T-helper 2 cell treated with Interferon-gamma antibody and Interleukin-4, amounts not matched to agents 5 μg/mL and 100 μg/mL, for 36 hours (primary cell): ENCODE measurements at regions not wholly inside any gene's neighbourhood (a gene's known extent, or its start where the extent isn't known, plus 50 kb on each side); places are given as distances from the start of the nearest gene placed in this dataset.

Experiments
- DNase-seq: peaks from one replicate; pipeline ENCODE4 v3.0.0; 2021; ENCODE audit warnings: low spot score
- H3K27ac Mint-ChIP-seq: one replicate; pipeline ENCODE4 v1.8.0; 2021; ENCODE audit warnings: mild to moderate bottlenecking, mixed read lengths
- H3K27me3 Mint-ChIP-seq: one replicate; pipeline ENCODE4 v1.8.0; 2021; ENCODE audit warnings: low read depth, mixed read lengths
- H3K36me3 Mint-ChIP-seq: one replicate; pipeline ENCODE4 v1.8.0; 2021; ENCODE audit warnings: low read depth, mixed read lengths
- H3K4me1 Mint-ChIP-seq: one replicate; pipeline ENCODE4 v1.8.0; 2021; ENCODE audit warnings: low read depth, mixed read lengths
- H3K4me3 Mint-ChIP-seq: one replicate; pipeline ENCODE4 v1.8.0; 2022; ENCODE audit warnings: mild to moderate bottlenecking, moderate library complexity, mixed read lengths
- H3K9me3 Mint-ChIP-seq: one replicate; pipeline ENCODE4 v1.8.0; 2021; ENCODE audit warnings: mixed read lengths

DNA sequence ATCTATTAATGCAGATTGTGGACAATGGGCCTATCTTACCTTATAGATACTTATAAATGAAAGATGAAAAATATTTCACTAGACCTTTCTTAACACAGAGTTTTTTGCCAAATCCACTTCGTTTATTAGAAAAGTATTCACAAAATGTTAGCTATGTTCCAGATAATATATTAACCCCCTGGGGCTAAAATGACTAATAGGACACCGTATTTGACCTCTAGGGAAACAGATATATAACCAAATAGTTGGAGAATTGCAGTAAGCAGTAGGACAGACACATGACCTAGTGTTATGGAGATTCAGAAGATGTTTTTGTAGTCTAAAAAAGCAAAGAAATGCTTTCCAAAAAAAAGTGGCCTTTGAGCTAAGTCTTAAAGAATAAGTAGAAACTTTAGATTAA lies 106.9 kb downstream of the SEC16B start:
- H3K4me3 Mint-ChIP-seq: no peak overlapping the region
- no peaks in the 10 kb centered on the region for H3K36me3 Mint-ChIP-seq
- no peak overlapping the region for H3K27ac Mint-ChIP-seq
- DNase-seq: no peak
- no peaks in the 10 kb centered on the region for H3K27me3 Mint-ChIP-seq
- no peaks in the 10 kb centered on the region for H3K4me1 Mint-ChIP-seq
- H3K9me3 Mint-ChIP-seq: no peaks in the 10 kb centered on the region

- H3K27ac Mint-ChIP-seq: no peak overlapping the region
- no peak overlapping the region for H3K4me3 Mint-ChIP-seq
- H3K27me3 Mint-ChIP-seq: no peaks in the 10 kb centered on the region
Observed at GRCh38 chr1:177859572-177859971, 110.3 kb downstream of the SEC16B start.

GRCh38 chr1:177858332-177858821 lies 111.5 kb downstream of the SEC16B start:
- H3K27me3 Mint-ChIP-seq: no peaks in the 10 kb centered on the region
- no peak overlapping the region for H3K4me3 Mint-ChIP-seq
- no peak overlapping the region for H3K27ac Mint-ChIP-seq
- no peaks in the 10 kb centered on the region for H3K9me3 Mint-ChIP-seq
- no peak for DNase-seq
- H3K4me1 Mint-ChIP-seq: no peaks in the 10 kb centered on the region
- no peaks in the 10 kb centered on the region for H3K36me3 Mint-ChIP-seq

More at GRCh38 chr1:177859572-177859971, 110.3 kb downstream of the SEC16B start:
- no peaks in the 10 kb centered on the region for H3K36me3 Mint-ChIP-seq
- no peaks in the 10 kb centered on the region for H3K4me1 Mint-ChIP-seq
- DNase-seq: no peak
- no peaks in the 10 kb centered on the region for H3K9me3 Mint-ChIP-seq

DNA sequence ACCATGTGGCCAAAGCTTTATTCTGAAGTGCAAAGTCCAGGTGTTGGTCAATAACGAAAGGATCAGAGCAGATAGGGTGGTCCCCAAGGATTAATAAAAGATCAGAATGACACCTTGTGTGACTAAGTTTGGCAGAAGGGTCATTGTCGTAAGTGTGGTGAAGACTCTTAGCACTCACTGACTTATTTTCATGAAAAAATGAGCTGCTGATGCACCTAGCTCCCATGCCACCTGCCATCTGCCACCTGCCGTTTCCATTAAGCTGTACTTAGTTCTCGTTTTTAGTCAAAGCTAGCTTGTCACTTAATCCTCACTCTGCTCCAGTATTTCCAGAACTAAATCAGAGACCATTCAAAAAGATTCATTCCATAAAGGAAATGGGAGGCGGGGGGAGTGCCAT lies 112.6 kb downstream of the SEC16B start:
- no peak overlapping the region for H3K27ac Mint-ChIP-seq

GRCh38 chr1:177854951-177855350 lies 114.9 kb downstream of the SEC16B start:
- no peak overlapping the region for H3K27ac Mint-ChIP-seq
- H3K36me3 Mint-ChIP-seq: no peaks in the 10 kb centered on the region
- no peaks in the 10 kb centered on the region for H3K9me3 Mint-ChIP-seq
- no peak overlapping the region for H3K4me3 Mint-ChIP-seq
- no peaks in the 10 kb centered on the region for H3K4me1 Mint-ChIP-seq
- no peak for DNase-seq
- no peaks in the 10 kb centered on the region for H3K27me3 Mint-ChIP-seq

More for the DNA sequence above, 112.6 kb downstream of the SEC16B start:
- DNase-seq: no peak
- Mint-ChIP-seq H3K4me3 (no peak overlapping the region), H3K36me3 (no peaks in the 10 kb centered on the region), H3K9me3 (no peaks in the 10 kb centered on the region), H3K27me3 (no peaks in the 10 kb centered on the region), H3K4me1 (no peaks in the 10 kb centered on the region)

DNA sequence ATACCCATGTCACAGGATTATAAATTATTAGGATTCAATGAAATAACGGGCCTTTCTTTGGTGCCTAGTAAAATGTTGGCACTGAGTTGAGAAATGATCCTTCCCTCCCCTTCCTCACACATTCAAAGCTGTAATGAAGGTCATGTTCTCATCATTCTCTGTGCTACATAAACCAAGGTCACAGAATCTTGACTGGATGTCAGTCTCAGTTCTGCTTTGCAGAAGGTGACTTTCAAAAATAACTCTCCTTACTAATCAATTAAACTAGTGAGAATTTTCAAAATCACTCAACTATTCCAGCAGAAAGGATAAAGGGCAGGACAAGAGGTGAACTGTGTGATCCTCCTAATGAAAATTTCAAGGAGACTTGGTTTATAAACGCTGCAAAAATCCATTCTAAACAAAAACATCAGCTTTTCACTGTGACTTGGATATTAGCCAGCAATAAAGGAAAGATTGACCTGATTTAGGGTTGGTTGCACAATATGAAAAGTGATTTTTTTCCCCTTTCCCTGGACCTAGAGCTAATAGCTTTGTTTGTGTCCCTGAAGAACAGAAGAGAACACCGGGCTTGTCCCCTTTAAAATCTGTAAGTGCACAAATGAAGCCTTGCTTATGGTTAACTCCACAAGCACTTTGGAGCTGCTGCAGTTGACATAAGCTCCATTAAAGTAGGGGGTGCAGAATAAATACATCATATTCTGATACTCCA lies 120.1 kb downstream of the SEC16B start:
- Mint-ChIP-seq H3K27me3 (no peaks in the 10 kb centered on the region), H3K27ac (no peak overlapping the region), H3K36me3 (no peaks in the 10 kb centered on the region), H3K4me1 (no peaks in the 10 kb centered on the region), H3K4me3 (no peak overlapping the region), H3K9me3 (peaks cover 5% of the 10 kb centered on the region)
- DNase-seq: no peak

GRCh38 chr1:177849130-177849529 lies 120.7 kb downstream of the SEC16B start:
- DNase-seq: no peak
- H3K9me3 Mint-ChIP-seq: peaks cover 5% of the 10 kb centered on the region
- no peaks in the 10 kb centered on the region for H3K4me1 Mint-ChIP-seq
- no peaks in the 10 kb centered on the region for H3K36me3 Mint-ChIP-seq
- no peak overlapping the region for H3K4me3 Mint-ChIP-seq
- H3K27ac Mint-ChIP-seq: no peak overlapping the region
- no peaks in the 10 kb centered on the region for H3K27me3 Mint-ChIP-seq

GRCh38 chr1:177848577-177848976 lies 121.3 kb downstream of the SEC16B start:
- H3K9me3 Mint-ChIP-seq: peaks cover 5% of the 10 kb centered on the region
- H3K36me3 Mint-ChIP-seq: no peaks in the 10 kb centered on the region
- H3K4me1 Mint-ChIP-seq: no peaks in the 10 kb centered on the region
- H3K27ac Mint-ChIP-seq: no peak overlapping the region
- H3K27me3 Mint-ChIP-seq: no peaks in the 10 kb centered on the region
- no peak overlapping the region for H3K4me3 Mint-ChIP-seq
- no peak for DNase-seq

- H3K27ac Mint-ChIP-seq: no peak overlapping the region
- H3K4me3 Mint-ChIP-seq: no peak overlapping the region
- no peaks in the 10 kb centered on the region for H3K27me3 Mint-ChIP-seq
- no peak for DNase-seq
- H3K4me1 Mint-ChIP-seq: no peaks in the 10 kb centered on the region
- no peaks in the 10 kb centered on the region for H3K36me3 Mint-ChIP-seq
- peaks cover 5% of the 10 kb centered on the region for H3K9me3 Mint-ChIP-seq
Observed at GRCh38 chr1:177847843-177848242, 122.0 kb downstream of the SEC16B start.

- H3K4me3 Mint-ChIP-seq: no peak overlapping the region
- no peak for DNase-seq
- H3K36me3 Mint-ChIP-seq: no peaks in the 10 kb centered on the region
- no peaks in the 10 kb centered on the region for H3K27me3 Mint-ChIP-seq
- peaks cover 6% of the 10 kb centered on the region for H3K9me3 Mint-ChIP-seq
- H3K27ac Mint-ChIP-seq: no peak overlapping the region
- no peaks in the 10 kb centered on the region for H3K4me1 Mint-ChIP-seq
Observed at GRCh38 chr1:177838907-177839485, 130.9 kb downstream of the SEC16B start.

DNA sequence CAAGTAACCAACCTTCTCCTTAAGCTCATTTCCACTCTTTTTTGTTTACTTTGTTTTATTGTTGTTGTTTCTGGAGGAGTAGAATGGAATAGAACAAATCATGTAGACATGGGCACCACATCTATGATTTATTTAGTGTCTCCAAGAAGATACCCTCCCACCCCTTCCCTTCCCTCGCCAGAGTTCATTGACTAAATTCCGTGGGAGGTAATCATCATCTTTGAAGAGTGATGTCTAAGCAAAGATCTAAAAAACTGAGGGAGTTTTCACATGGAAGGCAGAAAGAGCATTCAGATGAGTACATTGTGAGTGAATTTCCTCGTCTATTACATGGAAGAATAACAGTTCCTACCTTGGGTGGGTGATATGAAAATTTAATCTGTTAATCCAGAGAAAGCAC lies 136.2 kb downstream of the SEC16B start:
- no peak overlapping the region for H3K4me3 Mint-ChIP-seq
- no peaks in the 10 kb centered on the region for H3K36me3 Mint-ChIP-seq
- H3K9me3 Mint-ChIP-seq: no peaks in the 10 kb centered on the region
- no peak for DNase-seq
- H3K27me3 Mint-ChIP-seq: no peaks in the 10 kb centered on the region
- no peaks in the 10 kb centered on the region for H3K4me1 Mint-ChIP-seq
- H3K27ac Mint-ChIP-seq: no peak overlapping the region

DNA sequence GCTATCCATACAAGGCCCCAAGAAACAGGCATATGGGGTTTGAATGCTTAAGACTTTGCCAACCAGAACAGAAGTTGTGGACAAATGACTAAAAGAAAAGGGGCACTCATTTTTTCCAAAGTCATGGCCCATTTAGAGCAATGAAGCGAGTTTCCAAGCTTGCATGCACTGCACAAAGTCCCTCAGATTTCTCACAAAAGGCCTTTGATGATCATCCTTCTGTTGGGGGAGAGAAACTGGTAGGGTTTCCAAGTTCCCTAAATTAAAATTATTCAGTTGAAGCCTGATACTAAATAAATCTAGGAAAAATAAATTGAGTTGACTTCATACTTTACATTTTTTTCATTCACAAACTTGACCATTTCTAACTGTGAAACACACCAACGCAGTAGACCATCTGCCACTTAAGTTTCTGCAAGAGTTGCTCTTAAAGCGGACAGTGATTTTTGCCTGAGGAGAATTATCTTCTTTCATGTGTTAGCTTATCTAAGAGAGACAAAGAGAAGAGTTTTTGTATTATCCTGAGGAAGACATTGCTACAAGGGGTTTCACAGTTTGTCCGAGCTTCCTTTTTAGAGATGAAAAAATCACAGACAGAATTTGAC lies 139.2 kb downstream of the SEC16B start:
- H3K9me3 Mint-ChIP-seq: no peaks in the 10 kb centered on the region
- no peaks in the 10 kb centered on the region for H3K36me3 Mint-ChIP-seq
- H3K27ac Mint-ChIP-seq: no peak overlapping the region
- no peak overlapping the region for H3K4me3 Mint-ChIP-seq
- peaks cover under 1% of the 10 kb centered on the region for H3K4me1 Mint-ChIP-seq
- H3K27me3 Mint-ChIP-seq: no peaks in the 10 kb centered on the region
- DNase-seq: no peak

DNA sequence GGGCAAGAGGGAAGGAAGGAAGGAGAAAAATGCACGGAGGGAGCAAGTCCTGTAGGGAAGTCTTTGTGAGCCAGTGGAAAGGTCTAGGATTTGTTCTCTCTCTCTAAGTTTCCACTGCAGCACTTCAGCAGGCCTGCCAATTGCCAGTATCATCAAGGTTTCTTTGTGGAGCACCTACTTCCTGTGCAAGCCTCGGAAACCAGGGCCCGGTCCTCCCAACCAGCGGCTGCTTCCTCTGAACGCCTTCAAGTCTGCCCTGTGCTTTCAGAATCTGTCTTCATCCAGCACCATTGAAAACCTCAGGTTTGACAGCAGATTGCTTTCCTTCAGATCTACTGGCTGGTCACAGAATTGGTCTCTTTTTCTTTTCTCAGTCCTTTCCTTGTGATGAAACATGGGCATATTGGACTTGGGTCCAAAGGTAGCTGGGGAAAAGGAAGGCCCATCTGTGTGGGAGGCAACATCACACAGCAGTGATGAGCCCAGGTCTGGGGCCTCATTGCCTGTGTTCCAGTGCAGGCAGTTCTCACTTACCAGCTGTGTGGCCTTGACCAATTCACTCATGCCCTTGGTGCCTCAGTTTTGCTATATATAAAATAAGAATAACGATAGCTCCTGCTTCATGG lies 144.5 kb downstream of the SEC16B start:
- H3K9me3 Mint-ChIP-seq: no peaks in the 10 kb centered on the region
- H3K4me1 Mint-ChIP-seq: peaks cover 3% of the 10 kb centered on the region
- no peak overlapping the region for H3K4me3 Mint-ChIP-seq
- no peak overlapping the region for H3K27ac Mint-ChIP-seq
- no peaks in the 10 kb centered on the region for H3K36me3 Mint-ChIP-seq
- no peak for DNase-seq
- no peaks in the 10 kb centered on the region for H3K27me3 Mint-ChIP-seq

- no peaks in the 10 kb centered on the region for H3K36me3 Mint-ChIP-seq
- DNase-seq: no peak
- no peaks in the 10 kb centered on the region for H3K9me3 Mint-ChIP-seq
- peaks cover 3% of the 10 kb centered on the region for H3K4me1 Mint-ChIP-seq
- no peak overlapping the region for H3K4me3 Mint-ChIP-seq
- no peak overlapping the region for H3K27ac Mint-ChIP-seq
- no peaks in the 10 kb centered on the region for H3K27me3 Mint-ChIP-seq
Observed at GRCh38 chr1:177824508-177824982, 145.3 kb downstream of the SEC16B start.
